Mesenchymal stem cell (in vitro differentiated cells and primary cell): ENCODE measurements at regions not wholly inside any gene's neighbourhood (a gene's known extent, or its start where the extent isn't known, plus 50 kb on each side); places are given as distances from the start of the nearest gene placed in this dataset.
"Not testable (repeated sequence)": the region's sequence is repeated elsewhere in the genome, so short reads cannot be mapped to it uniquely, and the experiment has no call there.

ENCODE experiments used
- DNase-seq: peaks from one replicate; pipeline ENCODE4 v3.0.0-alpha.2; 2013
- H2AFZ ChIP-seq: one replicate; pipeline ENCODE4 v1.6.1; 2013; ENCODE audit warnings: low read depth, mild to moderate bottlenecking, control low read depth, inconsistent platforms, low read length, moderate library complexity
- H2AK5ac ChIP-seq: 2 replicates; pipeline ENCODE4 v1.6.1; 2013; ENCODE audit warnings: low read length, moderate library complexity, mild to moderate bottlenecking, inconsistent platforms; ENCODE audit not compliant: severe bottlenecking
- H2BK120ac ChIP-seq: one replicate; pipeline ENCODE4 v1.6.1; 2013; ENCODE audit warnings: low read depth, mild to moderate bottlenecking, inconsistent platforms, low read length, moderate library complexity
- H2BK12ac ChIP-seq, 2 experiments: one replicate each; pipeline ENCODE4 v1.6.1; 2013; ENCODE audit warnings: inconsistent platforms in 2 of 2, low read length in 2 of 2, mild to moderate bottlenecking in 2 of 2, moderate library complexity in 2 of 2, control low read depth in 1 of 2
- H2BK15ac ChIP-seq: one replicate; pipeline ENCODE4 v1.6.1; 2013; ENCODE audit warnings: mild to moderate bottlenecking, low read depth, inconsistent platforms; ENCODE audit not compliant: poor library complexity, severe bottlenecking
- H2BK5ac ChIP-seq: 2 replicates; pipeline ENCODE4 v1.6.1; 2013; ENCODE audit warnings: low read depth, mild to moderate bottlenecking, low read length, control low read depth, inconsistent platforms; ENCODE audit not compliant: poor library complexity, severe bottlenecking
- H3K14ac ChIP-seq, 2 experiments: one replicate each; pipeline ENCODE4 v1.6.1; 2013; ENCODE audit warnings: inconsistent platforms in 2 of 2, low read length in 2 of 2, control low read depth in 1 of 2, mild to moderate bottlenecking in 1 of 2, moderate library complexity in 1 of 2
- H3K18ac ChIP-seq, 2 experiments: one replicate each; pipeline ENCODE4 v1.6.1; 2013; ENCODE audit warnings: inconsistent platforms in 2 of 2, low read length in 2 of 2, control low read depth in 1 of 2, low read depth in 1 of 2, mild to moderate bottlenecking in 1 of 2
- H3K23ac ChIP-seq, 2 experiments: one replicate each; pipeline ENCODE4 v1.6.1; 2013; ENCODE audit warnings: inconsistent platforms in 2 of 2, low read length in 2 of 2, mild to moderate bottlenecking in 2 of 2, moderate library complexity in 2 of 2, control low read depth in 1 of 2
- H3K27ac ChIP-seq: 2 replicates; pipeline ENCODE4 v1.5.1; 2013; ENCODE audit warnings: mild to moderate bottlenecking, moderate library complexity, low read length, control low read depth, inconsistent platforms; ENCODE audit not compliant: poor library complexity, severe bottlenecking
- H3K27me3 ChIP-seq, 2 experiments: 2 replicates each; pipeline versions ENCODE4 v1.6.1 to v1.7.0; 2013; ENCODE audit warnings: low read length in 2 of 2, mild to moderate bottlenecking in 2 of 2, moderate library complexity in 2 of 2, control low read depth in 1 of 2, inconsistent platforms in 1 of 2; ENCODE audit not compliant: control insufficient read depth in 1 of 2, insufficient read depth in 1 of 2
- H3K36me3 ChIP-seq, 2 experiments: 2 replicates each; pipeline versions ENCODE4 v1.6.1 to v1.7.0; 2013; ENCODE audit warnings: low read length in 2 of 2, control low read depth in 1 of 2, inconsistent platforms in 1 of 2, low read depth in 1 of 2, mild to moderate bottlenecking in 1 of 2; ENCODE audit not compliant: insufficient read depth in 2 of 2, control insufficient read depth in 1 of 2
- H3K4ac ChIP-seq, 2 experiments: one replicate each; pipeline ENCODE4 v1.6.1; 2013; ENCODE audit warnings: inconsistent platforms in 2 of 2, low read length in 2 of 2, mild to moderate bottlenecking in 2 of 2, moderate library complexity in 2 of 2, control low read depth in 1 of 2, low read depth in 1 of 2
- H3K4me1 ChIP-seq: 2 replicates; pipeline ENCODE4 v1.6.1; 2013; ENCODE audit warnings: low read depth, low read length, control low read depth; ENCODE audit not compliant: control insufficient read depth, insufficient read depth
- H3K4me2 ChIP-seq: 2 replicates; pipeline ENCODE4 v1.6.1; 2013; ENCODE audit warnings: low read length, mild to moderate bottlenecking, inconsistent platforms; ENCODE audit not compliant: poor library complexity, severe bottlenecking
- H3K4me3 ChIP-seq, 2 experiments: 2 replicates each; pipeline versions ENCODE4 v1.5.1 to v1.7.0; 2013; ENCODE audit warnings: low read length in 2 of 2, mild to moderate bottlenecking in 2 of 2, control low read depth in 1 of 2, low read depth in 1 of 2; ENCODE audit not compliant: insufficient read depth in 1 of 2
- H3K79me1 ChIP-seq: replicated peaks from 2 replicates; pipeline ENCODE4 v1.6.1; 2013; ENCODE audit warnings: mild to moderate bottlenecking, control low read depth, low read length, inconsistent platforms; ENCODE audit not compliant: poor library complexity, severe bottlenecking
- H3K9ac ChIP-seq: 2 replicates; pipeline ENCODE4 v1.7.0; 2013; ENCODE audit warnings: mild to moderate bottlenecking, low read length, moderate library complexity
- H3K9me3 ChIP-seq: 2 replicates; pipeline ENCODE4 v1.7.0; 2013; ENCODE audit warnings: mild to moderate bottlenecking, low read length; ENCODE audit not compliant: control insufficient read depth
- H4K8ac ChIP-seq: one replicate; pipeline ENCODE4 v1.6.1; 2013; ENCODE audit warnings: inconsistent platforms, mild to moderate bottlenecking, low read length, moderate library complexity
- H4K91ac ChIP-seq: one replicate; pipeline ENCODE4 v1.6.1; 2013; ENCODE audit warnings: mild to moderate bottlenecking, low read length, inconsistent platforms
- WGBS: methylation state at CpG from one replicate; pipeline ENCODE4 v1.1.7; 2013; ENCODE audit warnings: mixed read lengths; 5-methylcytosine and 5-hydroxymethylcytosine counted together

DNA sequence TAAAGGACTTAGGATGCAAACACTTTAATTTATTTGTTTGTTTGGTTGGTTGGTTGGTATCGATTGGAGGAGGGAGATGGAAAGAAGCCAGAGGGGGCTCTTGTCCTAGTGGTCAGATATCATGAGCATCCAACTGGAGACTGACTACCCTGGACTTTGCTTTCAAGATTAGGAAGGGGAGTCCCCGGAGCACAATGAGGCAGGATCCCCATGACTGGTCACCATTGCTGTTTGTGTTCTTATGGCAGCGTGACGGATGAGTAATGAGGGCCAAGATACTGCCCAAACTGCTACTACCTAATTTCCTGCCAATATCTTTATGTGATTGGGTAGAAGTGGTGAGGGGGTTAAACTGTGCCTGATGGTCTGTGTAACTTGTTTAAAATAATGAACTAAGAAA is 354.6 kb upstream of the ROPN1 start:
- Histone ChIP-seq H3K4ac (no peak overlapping the region), H3K27ac (no peak overlapping the region)
- 97% methylated on average over 4 of the region's 4 CpGs for WGBS

DNA sequence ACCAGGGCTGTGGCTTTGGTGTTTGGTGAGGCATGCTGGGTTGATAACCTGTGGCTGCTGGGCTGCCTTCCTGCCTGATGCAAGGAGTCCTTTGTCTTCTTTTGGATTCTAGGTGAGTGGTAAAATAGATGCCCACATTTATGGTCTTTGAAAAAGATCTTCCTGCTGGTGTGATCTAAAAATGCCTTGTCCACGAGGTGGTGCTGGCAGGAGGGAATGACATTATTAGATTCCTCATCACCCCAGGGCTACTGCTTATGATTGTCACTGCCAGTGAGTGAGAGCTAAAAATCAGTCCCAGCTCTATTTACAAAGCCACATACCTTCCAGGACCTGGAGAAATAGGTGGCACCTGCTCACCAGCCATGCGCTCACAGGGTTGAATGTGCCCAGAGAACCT is 355.5 kb upstream of the ROPN1 start:
- no peak overlapping the region for H3K27ac ChIP-seq

More for the DNA sequence above, 354.6 kb upstream of the ROPN1 start:
- H2BK15ac ChIP-seq, result no peak overlapping the region
- H3K9me3 ChIP-seq, result no peaks in the 10 kb centered on the region
- no peak overlapping the region for H4K91ac ChIP-seq
- no peaks in the 10 kb centered on the region for H3K79me1 ChIP-seq
- H3K4me1 ChIP-seq, result peaks cover 8% of the 10 kb centered on the region
- no peak overlapping the region for H3K23ac ChIP-seq
- H3K36me3 ChIP-seq, result peaks cover 0 to 4% of the 10 kb centered on the region in 2 experiments
- H2BK120ac ChIP-seq, result no peak overlapping the region
- H3K9ac ChIP-seq, result no peak overlapping the region
- DNase-seq, result no peak
- no peak overlapping the region for H3K14ac ChIP-seq
- H3K4me2 ChIP-seq, result no peak overlapping the region
- H2AFZ ChIP-seq, result no peak overlapping the region
- no peak overlapping the region for H2BK5ac ChIP-seq
- no peak overlapping the region for H3K18ac ChIP-seq
- H2AK5ac ChIP-seq, result peak overlapping the region; percentile 60
- no peak overlapping the region for H2BK12ac ChIP-seq
- H3K27me3 ChIP-seq, result no peaks in the 10 kb centered on the region
- H3K4me3 ChIP-seq, result no peak overlapping the region
- H4K8ac ChIP-seq, result no peak overlapping the region

DNA sequence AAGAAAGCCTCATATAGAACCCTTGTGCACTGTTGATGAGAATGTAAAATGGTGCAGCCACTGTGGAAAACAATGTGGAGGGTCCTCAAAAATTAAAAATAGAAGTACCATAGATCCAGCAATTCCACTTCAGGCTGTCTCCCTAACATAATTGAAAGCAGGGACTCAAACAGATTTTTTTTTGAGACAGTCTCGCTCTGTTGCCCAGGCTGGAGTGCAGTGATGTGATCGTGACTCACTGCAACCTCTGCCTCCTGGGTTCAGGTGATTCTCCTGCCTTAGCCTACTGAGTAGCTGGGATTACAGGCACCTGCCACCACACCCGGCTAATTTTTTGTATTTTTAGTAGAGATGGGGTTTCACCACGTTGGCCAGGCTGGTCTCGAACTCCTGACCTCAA is 356.6 kb upstream of the ROPN1 start:
- not testable (repeated sequence) for H3K27ac ChIP-seq, H4K8ac ChIP-seq, H3K14ac ChIP-seq, H3K4me3 ChIP-seq, H2BK12ac ChIP-seq, H3K9me3 ChIP-seq, H3K36me3 ChIP-seq, H3K18ac ChIP-seq, H3K23ac ChIP-seq, H3K4ac ChIP-seq, H3K4me2 ChIP-seq, DNase-seq, H3K4me1 ChIP-seq, H3K27me3 ChIP-seq, H3K79me1 ChIP-seq, H2BK15ac ChIP-seq, H2AK5ac ChIP-seq, H3K9ac ChIP-seq, H2AFZ ChIP-seq, H4K91ac ChIP-seq, H2BK5ac ChIP-seq, H2BK120ac ChIP-seq
- WGBS, result 96% methylated on average over 2 of the region's 5 CpGs

More for the DNA sequence above, 355.5 kb upstream of the ROPN1 start:
- no peak for DNase-seq
- Histone ChIP-seq H3K4ac (no peak overlapping the region), H3K14ac (no peak overlapping the region), H3K4me1 (peaks cover 9% of the 10 kb centered on the region), H3K79me1 (no peaks in the 10 kb centered on the region), H2BK5ac (no peak overlapping the region), H2BK12ac (no peak overlapping the region), H3K4me2 (no peak overlapping the region), H2AK5ac (no peak overlapping the region), H3K27me3 (no peaks in the 10 kb centered on the region), H3K23ac (no peak overlapping the region), H4K8ac (no peak overlapping the region), H3K4me3 (no peak overlapping the region), H2BK120ac (no peak overlapping the region), H3K18ac (no peak overlapping the region), H2BK15ac (no peak overlapping the region), H3K36me3 (peaks cover 0 to 4% of the 10 kb centered on the region in 2 experiments), H3K9ac (no peak overlapping the region), H2AFZ (no peak overlapping the region), H3K9me3 (no peaks in the 10 kb centered on the region), H4K91ac (no peak overlapping the region)
- 82% methylated on average over 1 of the region's 2 CpGs for WGBS

DNA sequence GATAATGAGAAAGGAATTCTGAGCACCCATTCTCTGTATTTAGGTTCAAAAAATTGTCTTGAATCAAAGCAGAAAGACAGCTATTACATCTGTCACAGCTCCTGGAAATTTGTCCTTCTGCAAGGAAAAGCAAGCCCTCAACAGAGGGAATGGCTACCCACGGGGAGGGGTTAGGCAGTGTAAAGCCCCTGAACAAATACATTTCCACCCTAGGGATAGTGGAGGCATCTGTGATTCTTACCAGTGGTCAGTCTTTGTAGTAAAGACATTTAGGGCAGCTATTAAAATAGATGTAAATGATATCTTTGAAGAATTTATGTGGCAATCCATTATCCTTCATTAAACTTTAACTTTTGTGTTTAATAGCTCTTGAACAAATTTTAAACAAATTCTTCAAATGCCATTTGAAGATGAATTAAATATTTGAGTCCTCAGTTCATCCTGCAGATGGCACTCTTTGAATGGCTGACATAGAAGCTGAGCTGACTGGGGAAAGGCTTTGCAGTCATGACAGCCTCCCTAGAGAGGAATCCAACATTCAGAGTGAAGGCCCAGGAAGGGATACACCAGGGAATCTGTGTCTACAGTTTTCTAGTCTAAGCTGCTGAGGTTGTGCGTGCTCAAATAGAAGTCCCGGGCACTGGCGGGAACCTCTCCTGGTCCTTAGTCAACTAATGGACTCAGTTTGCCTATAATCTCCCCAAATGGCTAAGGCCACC is 359.7 kb upstream of the ROPN1 start:
- Histone ChIP-seq H3K9ac (no peak overlapping the region), H2BK15ac (no peak overlapping the region), H3K4me3 (no peak overlapping the region), H3K9me3 (no peaks in the 10 kb centered on the region), H3K36me3 (peaks cover 0 to 4% of the 10 kb centered on the region in 2 experiments), H3K27me3 (no peaks in the 10 kb centered on the region), H2BK120ac (no peak overlapping the region), H3K23ac (no peak overlapping the region), H4K8ac (no peak overlapping the region), H3K18ac (no peak overlapping the region), H2AK5ac (peak overlapping the region; percentile 50), H3K4me1 (peaks cover 9% of the 10 kb centered on the region), H2BK12ac (no peak overlapping the region), H3K79me1 (no peaks in the 10 kb centered on the region), H2BK5ac (no peak overlapping the region), H3K27ac (peak overlapping the region; percentile 68), H4K91ac (no peak overlapping the region), H2AFZ (no peak overlapping the region), H3K4me2 (no peak overlapping the region), H3K14ac (no peak overlapping the region), H3K4ac (no peak overlapping the region)
- peak; percentile 66 for DNase-seq
- 43% methylated on average over 2 of the region's 4 CpGs for WGBS
